GM23248 (cell line): ENCODE measurements at regions not wholly inside any gene's neighbourhood (a gene's known extent, or its start where the extent isn't known, plus 50 kb on each side); places are given as distances from the start of the nearest gene placed in this dataset.
A peak's percentile ranks its signal among the peaks of the same experiment; 100 is the strongest.

Experiments used
- DNase-seq: peaks from one replicate; pipeline ENCODE4 v3.0.0-alpha.2; 2015
- H2AFZ ChIP-seq: fragments of 200-600 bp; sonication (generic); 2 replicates; pipeline ENCODE4 v1.6.1; 2016; ENCODE audit warnings: antibody characterized with exemption
- H3F3A ChIP-seq: fragments of 200-600 bp; sonication (generic); 2 replicates; pipeline ENCODE4 v1.6.1; 2016; ENCODE audit warnings: mild to moderate bottlenecking, antibody characterized with exemption, mixed run types; ENCODE audit not compliant: insufficient read depth
- H3K27ac ChIP-seq: fragments of 200-600 bp; sonication (generic); 2 replicates; pipeline ENCODE4 v1.5.1; 2016; ENCODE audit warnings: mild to moderate bottlenecking
- H3K27me3 ChIP-seq: fragments of 200-600 bp; sonication (generic); replicated peaks from 2 replicates; pipeline ENCODE4 v1.6.1; 2016; ENCODE audit warnings: mild to moderate bottlenecking; ENCODE audit not compliant: insufficient read depth
- H3K36me3 ChIP-seq: fragments of 200-600 bp; sonication (generic); 2 replicates; pipeline ENCODE4 v1.6.1; 2016; ENCODE audit warnings: low read depth, mild to moderate bottlenecking
- H3K4me1 ChIP-seq: fragments of 200-600 bp; sonication (generic); 2 replicates; pipeline ENCODE4 v1.6.1; 2016; ENCODE audit warnings: mild to moderate bottlenecking; ENCODE audit not compliant: insufficient read depth
- H3K4me2 ChIP-seq: fragments of 200-600 bp; sonication (generic); one replicate; pipeline ENCODE4 v1.6.1; 2016; ENCODE audit warnings: mild to moderate bottlenecking; ENCODE audit not compliant: unreplicated experiment
- H3K4me3 ChIP-seq: fragments of 200-600 bp; sonication (generic); 2 replicates; pipeline ENCODE4 v1.5.1; 2016; ENCODE audit warnings: mild to moderate bottlenecking
- H3K79me2 ChIP-seq: fragments of 200-600 bp; sonication (generic); 2 replicates; pipeline ENCODE4 v1.6.1; 2016; ENCODE audit warnings: mild to moderate bottlenecking; ENCODE audit not compliant: insufficient read depth
- H3K9ac ChIP-seq: fragments of 200-600 bp; sonication (generic); 2 replicates; pipeline ENCODE4 v1.6.1; 2016; ENCODE audit warnings: mild to moderate bottlenecking
- H3K9me2 ChIP-seq: fragments of 200-600 bp; sonication (generic); 2 replicates; pipeline ENCODE4 v1.6.1; 2016; ENCODE audit warnings: mixed run types, mild to moderate bottlenecking, moderate library complexity; ENCODE audit not compliant: insufficient read depth
- H3K9me3 ChIP-seq: fragments of 200-600 bp; sonication (generic); one replicate; pipeline ENCODE4 v1.6.1; 2017; ENCODE audit warnings: low read depth
- H4K20me1 ChIP-seq: fragments of 200-600 bp; sonication (generic); 2 replicates; pipeline ENCODE4 v1.6.0; 2016; ENCODE audit not compliant: insufficient read depth
- EZH2 ChIP-seq: fragments of 200-600 bp; sonication (generic); IDR thresholded peaks from 2 replicates; pipeline ENCODE4 v1.6.1; 2018; ENCODE audit warnings: antibody characterized with exemption, mild to moderate bottlenecking; ENCODE audit not compliant: insufficient read depth, poor library complexity, severe bottlenecking
- EZH2phosphoT487 ChIP-seq: fragments of 200-600 bp; sonication (generic); IDR thresholded peaks from 2 replicates; pipeline ENCODE4 v1.6.1; 2018; ENCODE audit warnings: antibody characterized with exemption, moderate library complexity, mild to moderate bottlenecking, low read depth; ENCODE audit not compliant: insufficient read depth
- WGBS, 2 experiments: methylation state at CpG; one replicate each; pipeline ENCODE4 v1.1.6; 2015 to 2017; ENCODE audit warnings: low lambda C conversion rate in 2 of 2, low coverage in 1 of 2; ENCODE audit errors: missing lambda C conversion rate in 2 of 2; 5-methylcytosine and 5-hydroxymethylcytosine counted together
- in situ Hi-C: fragments of 300-500 bp; cut with MboI; formaldehyde crosslinking; loops from 2 replicates; pipeline ENCODE4 v1.15.0; 2020

DNA sequence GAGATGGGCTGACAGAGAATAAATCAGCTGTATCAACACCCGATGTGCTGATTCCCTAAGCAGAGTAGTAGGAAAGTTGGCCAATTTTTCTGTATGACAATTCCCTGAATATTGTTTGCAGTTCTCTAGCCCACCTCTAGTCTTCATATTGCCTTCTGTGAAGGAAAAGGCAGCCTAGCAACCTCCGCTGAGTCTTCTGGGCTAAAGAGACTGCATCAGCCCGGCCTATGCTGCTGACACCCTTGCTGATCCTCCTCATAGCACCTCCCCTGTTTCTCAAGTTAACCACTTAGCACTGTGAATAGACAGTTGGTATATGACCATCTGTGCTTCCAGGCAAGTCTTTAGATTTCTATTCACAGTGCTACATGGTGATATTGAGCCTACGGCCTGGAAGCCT lies 161.1 kb upstream of the EGLN3 start:
- H3K79me2 ChIP-seq = no peaks in the 10 kb centered on the region
- H3K9ac ChIP-seq = no peak overlapping the region
- no peak overlapping the region for H2AFZ ChIP-seq
- no peak overlapping the region for H3K4me3 ChIP-seq
- H3K27me3 ChIP-seq = 0 out of 2 replicates have a peak, but pooled peaks cover 3% of the 10 kb centered on the region
- 43 to 52% methylated on average over 4 of the region's 4 CpGs for WGBS, 2 experiments
- H4K20me1 ChIP-seq = no peaks in the 10 kb centered on the region
- no peaks in the 10 kb centered on the region for H3K9me2 ChIP-seq
- H3K4me1 ChIP-seq = peaks cover 13% of the 10 kb centered on the region; the same call in 1 of the 2 replicates
- H3K4me2 ChIP-seq = no peak overlapping the region
- no peak overlapping the region for H3K27ac ChIP-seq
- peaks cover 4% of the 10 kb centered on the region for H3K9me3 ChIP-seq
- in situ Hi-C loops = no loop called here
- DNase-seq = peak; percentile 25
- H3F3A ChIP-seq = peaks cover 6% of the 10 kb centered on the region; the same call in 1 of the 2 replicates
- TF ChIP-seq EZH2 = no peak
- TF ChIP-seq EZH2phosphoT487 = no peak
- no peaks in the 10 kb centered on the region for H3K36me3 ChIP-seq

DNA sequence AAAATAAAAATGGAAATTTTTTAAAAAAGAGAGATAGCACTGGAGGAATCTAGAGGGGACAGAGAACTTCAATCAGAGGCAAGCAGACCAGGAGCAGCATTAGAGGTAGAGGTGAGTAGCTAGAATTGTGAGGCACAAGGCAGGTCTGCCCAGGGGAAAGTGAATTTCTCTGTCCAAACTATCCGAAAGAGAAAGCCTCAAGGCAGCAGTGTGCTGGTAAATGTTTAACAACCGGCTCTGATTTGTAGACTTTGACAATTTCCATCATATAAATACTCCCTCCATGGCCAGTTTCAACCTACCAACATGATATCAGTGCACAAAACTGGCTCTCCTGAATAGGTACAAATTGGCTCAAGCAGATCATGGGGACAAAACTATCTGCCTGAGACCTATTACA lies 160.6 kb upstream of the EGLN3 start:
- Histone ChIP-seq H3K27ac (no peak overlapping the region), H3F3A (peaks cover 6% of the 10 kb centered on the region; the same call in 1 of the 2 replicates), H3K4me1 (peaks cover 13% of the 10 kb centered on the region; the same call in 1 of the 2 replicates), H3K27me3 (0 out of 2 replicates have a peak, but pooled peaks cover 3% of the 10 kb centered on the region), H3K36me3 (no peaks in the 10 kb centered on the region), H3K79me2 (no peaks in the 10 kb centered on the region), H2AFZ (no peak overlapping the region), H4K20me1 (no peaks in the 10 kb centered on the region), H3K9ac (no peak overlapping the region), H3K9me2 (no peaks in the 10 kb centered on the region), H3K4me3 (no peak overlapping the region), H3K9me3 (peaks cover 4% of the 10 kb centered on the region), H3K4me2 (no peak overlapping the region)
- TF ChIP-seq EZH2 (no peak), EZH2phosphoT487 (no peak)
- in situ Hi-C loops = no loop called here
- WGBS, 2 experiments = 51 to 55% methylated on average over 2 of the region's 2 CpGs
- DNase-seq = no peak

DNA sequence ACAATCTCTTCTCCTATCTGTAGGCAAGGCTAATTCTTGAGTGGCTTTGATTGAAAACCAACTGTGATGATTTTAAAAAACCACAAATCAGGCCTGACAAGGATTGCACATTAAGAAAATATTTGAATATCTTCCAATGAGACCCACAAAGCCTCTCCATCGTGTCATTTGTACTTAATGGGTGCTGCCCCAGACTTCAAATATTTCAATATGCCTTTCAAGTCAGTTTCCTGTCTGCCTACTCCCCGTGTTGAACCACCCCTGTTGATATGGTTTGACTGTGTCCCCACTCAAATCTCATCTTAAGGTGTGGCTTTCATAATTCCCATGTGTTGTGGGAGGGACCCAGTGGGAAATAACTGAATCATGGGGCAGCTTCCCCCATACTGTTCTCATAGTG lies 159.7 kb upstream of the EGLN3 start:
- DNase-seq = no peak
- no peaks in the 10 kb centered on the region for H3K9me3 ChIP-seq

DNA sequence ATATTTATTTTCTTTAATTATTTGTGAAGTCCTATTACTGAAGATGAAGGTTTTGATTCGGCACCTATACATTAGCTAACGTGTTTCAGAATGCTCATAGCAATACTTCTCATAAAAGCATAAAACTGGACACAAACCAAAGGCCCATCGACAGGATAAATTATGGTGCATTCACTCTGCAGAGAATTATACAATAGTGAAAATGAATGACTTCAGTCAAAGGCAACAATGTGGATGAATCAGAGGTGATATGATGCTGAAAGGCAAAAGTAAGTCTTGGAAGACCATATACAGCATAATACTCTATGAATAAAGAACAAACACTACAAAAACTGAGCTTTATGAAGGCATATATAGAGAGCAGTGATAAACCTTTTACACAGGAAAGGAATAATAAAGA lies 156.6 kb upstream of the EGLN3 start:
- in situ Hi-C loops = no loop called here
- H3K27ac ChIP-seq = no peak overlapping the region
- H3K36me3 ChIP-seq = no peaks in the 10 kb centered on the region
- no peak overlapping the region for H2AFZ ChIP-seq
- H3K4me3 ChIP-seq = no peak overlapping the region
- no peaks in the 10 kb centered on the region for H3K9me2 ChIP-seq
- TF ChIP-seq EZH2phosphoT487 (no peak), EZH2 (no peak)
- H3K4me1 ChIP-seq = no peaks in the 10 kb centered on the region
- no peaks in the 10 kb centered on the region for H3F3A ChIP-seq
- peaks cover 10% of the 10 kb centered on the region; the same call in 1 of the 2 replicates for H3K27me3 ChIP-seq
- H3K4me2 ChIP-seq = no peak overlapping the region
- H3K9me3 ChIP-seq = no peaks in the 10 kb centered on the region
- WGBS, 2 experiments = 52 to 58% methylated on average over 3 of the region's 3 CpGs
- no peak for DNase-seq
- no peaks in the 10 kb centered on the region for H3K79me2 ChIP-seq
- H3K9ac ChIP-seq = no peak overlapping the region
- H4K20me1 ChIP-seq = no peaks in the 10 kb centered on the region

More for the DNA sequence above, 159.7 kb upstream of the EGLN3 start:
- H3K9me2 ChIP-seq = no peaks in the 10 kb centered on the region
- H3K27ac ChIP-seq = no peak overlapping the region
- H3K36me3 ChIP-seq = no peaks in the 10 kb centered on the region
- H4K20me1 ChIP-seq = no peaks in the 10 kb centered on the region
- TF ChIP-seq EZH2phosphoT487 (no peak), EZH2 (no peak)
- peaks cover 6% of the 10 kb centered on the region; the same call in 1 of the 2 replicates for H3F3A ChIP-seq
- H3K4me1 ChIP-seq = peaks cover 13% of the 10 kb centered on the region; the same call in 1 of the 2 replicates
- H3K27me3 ChIP-seq = peaks cover 10% of the 10 kb centered on the region; the same call in 1 of the 2 replicates
- H3K4me2 ChIP-seq = no peak overlapping the region
- 16 to 17% methylated on average over 2 of the region's 2 CpGs for WGBS, 2 experiments
- in situ Hi-C loops = no loop called here
- H3K4me3 ChIP-seq = no peak overlapping the region
- H2AFZ ChIP-seq = no peak overlapping the region
- H3K9ac ChIP-seq = no peak overlapping the region
- H3K79me2 ChIP-seq = no peaks in the 10 kb centered on the region
